CD14-positive monocyte (primary cell): ENCODE measurements at regions not wholly inside any gene's neighbourhood (a gene's known extent, or its start where the extent isn't known, plus 50 kb on each side); places are given as distances from the start of the nearest gene placed in this dataset.

Experiments used
- DNase-seq, 3 donors: peaks; one replicate each; pipeline ENCODE4 v3.0.0-alpha.2; 2011 to 2022
- H2AFZ ChIP-seq: 2 replicates; pipeline ENCODE4 v1.6.0; 2012; ENCODE audit warnings: mild to moderate bottlenecking, low read depth, low read length, inconsistent platforms; ENCODE audit not compliant: insufficient read depth, poor library complexity, severe bottlenecking
- H3K27ac ChIP-seq, 2 donors: 1 replicate in 1 of 2; 2 replicates in 1 of 2; pipeline ENCODE4 v1.5.1; 2012 to 2013; ENCODE audit warnings: low read length in 2 of 2, control low read depth in 1 of 2, inconsistent platforms in 1 of 2, low read depth in 1 of 2, mild to moderate bottlenecking in 1 of 2
- H3K27me3 ChIP-seq, 2 donors: one replicate each; pipeline versions ENCODE4 v1.6.0 to v1.6.1; 2011 to 2013; ENCODE audit warnings: low read length in 2 of 2; ENCODE audit not compliant: control insufficient read depth in 2 of 2, insufficient read depth in 2 of 2
- H3K36me3 ChIP-seq, 2 donors: replicated peaks in 1 of 2; 1 replicate in 1 of 2; 2 replicates in 1 of 2; pipeline versions ENCODE4 v1.5.1 to v1.6.1; 2012 to 2013; ENCODE audit warnings: low read length in 2 of 2, control low read depth in 1 of 2, inconsistent platforms in 1 of 2, mild to moderate bottlenecking in 1 of 2; ENCODE audit not compliant: insufficient read depth in 2 of 2, control insufficient read depth in 1 of 2
- H3K4me1 ChIP-seq, 2 donors: 1 replicate in 1 of 2; 2 replicates in 1 of 2; pipeline versions ENCODE4 v1.5.1 to v1.6.1; 2012 to 2013; ENCODE audit warnings: low read length in 2 of 2, control low read depth in 1 of 2, inconsistent platforms in 1 of 2, mild to moderate bottlenecking in 1 of 2, moderate library complexity in 1 of 2; ENCODE audit not compliant: insufficient read depth in 2 of 2, control insufficient read depth in 1 of 2
- H3K4me2 ChIP-seq: replicated peaks from 2 replicates; pipeline ENCODE3; 2012; ENCODE audit warnings: low read length, moderate library complexity, mild to moderate bottlenecking; ENCODE audit not compliant: poor library complexity, severe bottlenecking; ENCODE audit errors: extremely low read depth
- H3K4me3 ChIP-seq, 3 experiments: fragments of 200-600 bp in 1 of 3; sonication (generic) in 1 of 3; replicated peaks in 1 of 3; 1 replicate in 2 of 3; 2 replicates in 1 of 3; pipeline ENCODE4 v1.5.1; 2011 to 2013; ENCODE audit warnings: low read length in 3 of 3, mild to moderate bottlenecking in 3 of 3, control low read depth in 2 of 3, low read depth in 2 of 3, inconsistent platforms in 1 of 3, moderate library complexity in 1 of 3
- H3K79me2 ChIP-seq: 2 replicates; pipeline ENCODE4 v1.6.0; 2012; ENCODE audit warnings: mild to moderate bottlenecking, control low read depth, inconsistent platforms, low read length, moderate library complexity; ENCODE audit not compliant: insufficient read depth
- H3K9ac ChIP-seq: 2 replicates; pipeline ENCODE4 v1.6.0; 2017; ENCODE audit warnings: low read length, mild to moderate bottlenecking; ENCODE audit not compliant: insufficient read depth, poor library complexity, severe bottlenecking
- H3K9me3 ChIP-seq, 2 donors: replicated peaks in 1 of 2; 1 replicate in 1 of 2; 2 replicates in 1 of 2; pipeline versions ENCODE4 v1.5.1 to v1.6.1; 2012 to 2013; ENCODE audit warnings: low read length in 2 of 2, control low read depth in 1 of 2; ENCODE audit not compliant: control insufficient read depth in 1 of 2, insufficient read depth in 1 of 2
- H4K20me1 ChIP-seq: 2 replicates; pipeline ENCODE4 v1.6.0; 2012; ENCODE audit warnings: mild to moderate bottlenecking, low read length, control low read depth, moderate library complexity; ENCODE audit not compliant: insufficient read depth
- H3K27ac Mint-ChIP-seq, 7 donors: one replicate each; pipeline ENCODE4 v1.8.0; 2020; ENCODE audit warnings: mild to moderate bottlenecking in 7 of 7, mixed read lengths in 7 of 7, moderate library complexity in 6 of 7, inconsistent platforms in 2 of 7
- H3K27me3 Mint-ChIP-seq, 3 donors: one replicate each; pipeline ENCODE4 v1.8.0; 2021 to 2022; ENCODE audit warnings: low read depth in 3 of 3, mild to moderate bottlenecking in 3 of 3, mixed read lengths in 3 of 3, moderate library complexity in 3 of 3, inconsistent platforms in 1 of 3
- H3K36me3 Mint-ChIP-seq, 2 donors: one replicate each; pipeline ENCODE4 v1.8.0; 2020; ENCODE audit warnings: mixed read lengths in 2 of 2, inconsistent platforms in 1 of 2, mild to moderate bottlenecking in 1 of 2
- H3K4me1 Mint-ChIP-seq: one replicate; pipeline ENCODE4 v1.8.0; 2020; ENCODE audit warnings: mild to moderate bottlenecking, mixed read lengths
- H3K4me3 Mint-ChIP-seq, 2 donors: one replicate each; pipeline ENCODE4 v1.8.0; 2020; ENCODE audit warnings: mild to moderate bottlenecking in 2 of 2, mixed read lengths in 2 of 2, moderate library complexity in 1 of 2
- H3K9me3 Mint-ChIP-seq, 7 donors: one replicate each; pipeline ENCODE4 v1.8.0; 2020 to 2022; ENCODE audit warnings: mixed read lengths in 7 of 7, mild to moderate bottlenecking in 6 of 7, moderate library complexity in 6 of 7, inconsistent platforms in 2 of 7
- WGBS: methylation state at CpG from one replicate; pipeline ENCODE4 v1.1.5; 2013; ENCODE audit warnings: missing lambda C conversion rate; ENCODE audit not compliant: insufficient coverage; 5-methylcytosine and 5-hydroxymethylcytosine counted together
- intact Hi-C, 2 donors: fragments of 100-400 bp; cut with micrococcal nuclease; formaldehyde crosslinking; loops; one replicate each; pipeline versions ENCODE4 v1.15.0 to v1.15.1; 2023
- TF ChIP-seq, protein P1 (sequence below): fragments of 200-600 bp; IDR thresholded peaks from one replicate; pipeline ENCODE4 v1.8.0; 2022; ENCODE audit warnings: antibody characterized with exemption, mild to moderate bottlenecking

DNA sequence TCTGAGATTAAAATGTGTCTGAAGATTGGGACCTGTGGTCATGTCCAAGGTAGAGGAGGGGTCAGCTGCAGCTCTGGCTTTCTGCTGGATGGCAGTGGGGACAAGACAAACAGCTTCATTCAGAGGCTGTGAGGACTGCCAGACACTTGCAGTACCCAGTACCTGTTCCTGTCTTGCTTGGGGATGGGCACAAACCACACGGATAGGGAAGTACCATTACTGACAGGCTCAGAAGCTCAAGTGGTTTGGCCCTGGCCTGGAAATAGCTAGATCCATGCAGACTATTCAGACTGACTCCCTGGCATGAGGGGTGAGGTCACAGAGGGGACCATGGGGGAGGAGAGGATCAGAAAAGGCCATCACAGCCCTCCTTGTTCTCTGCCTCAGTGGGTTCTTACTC, 56.0 kb upstream of the COMTD1 start:
- peaks cover 6 to 17% (median 10%) of the 10 kb centered on the region in 7 donors for H3K9me3 Mint-ChIP-seq
- peaks cover 25 to 28% (median 25%) of the 10 kb centered on the region in 3 donors for H3K27me3 Mint-ChIP-seq
- intact Hi-C loops, result loop anchor here in 1 of 2 donors (10.0 kb wide), 1 partner anchor 103 kb away; no protein-coding TSS in a partner anchor

DNA sequence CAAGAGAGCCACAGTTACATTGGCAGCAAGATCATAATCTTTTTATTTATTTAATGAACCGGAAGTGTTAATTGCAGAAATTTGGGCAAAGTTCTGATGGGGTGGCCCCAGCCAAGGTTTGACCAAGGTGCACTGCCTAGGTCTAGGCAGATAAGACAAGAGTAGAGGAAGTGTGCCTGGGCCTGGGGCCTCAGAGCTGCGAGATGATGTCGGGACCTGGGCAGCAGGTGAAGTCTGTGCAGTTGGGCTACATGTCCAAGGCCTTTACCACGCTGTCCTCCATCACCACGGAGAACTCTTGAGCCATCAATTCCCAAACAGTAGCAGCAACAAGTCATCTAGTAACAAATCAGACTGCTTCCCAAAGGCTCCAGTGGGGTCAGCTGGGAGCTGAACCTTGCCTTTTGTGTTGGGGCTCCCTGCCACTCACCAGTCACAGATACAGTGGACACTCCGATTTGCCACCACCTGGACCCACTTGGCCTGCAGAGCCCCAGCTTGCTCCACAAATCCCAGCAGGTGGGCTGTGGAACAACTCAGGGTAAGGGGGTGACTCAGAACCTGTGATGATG, 52.5 kb upstream of the COMTD1 start:
- Histone ChIP-seq H3K9me3 (peaks cover 4 to 10% of the 10 kb centered on the region in 2 donors), H3K9ac (no peak overlapping the region), H3K4me2 (no peak overlapping the region), H3K4me1 (no peaks in the 10 kb centered on the region), H3K4me3 (no peak overlapping the region), H4K20me1 (no peaks in the 10 kb centered on the region), H3K27me3 (peaks cover 0 to 4% of the 10 kb centered on the region in 2 donors), H3K36me3 (no peaks in the 10 kb centered on the region), H3K79me2 (no peaks in the 10 kb centered on the region), H2AFZ (no peak overlapping the region), H3K27ac (no peak overlapping the region)
- Mint-ChIP-seq H3K36me3 (no peaks in the 10 kb centered on the region), H3K4me3 (no peak overlapping the region), H3K9me3 (peaks cover 6 to 17% (median 10%) of the 10 kb centered on the region in 7 donors), H3K27ac (no peak overlapping the region), H3K4me1 (peaks cover 9% of the 10 kb centered on the region), H3K27me3 (peaks cover 23 to 29% (median 26%) of the 10 kb centered on the region in 3 donors)
- intact Hi-C loops, result no loop called here
- no peak for DNase-seq
- TF ChIP-seq, protein P1, sequence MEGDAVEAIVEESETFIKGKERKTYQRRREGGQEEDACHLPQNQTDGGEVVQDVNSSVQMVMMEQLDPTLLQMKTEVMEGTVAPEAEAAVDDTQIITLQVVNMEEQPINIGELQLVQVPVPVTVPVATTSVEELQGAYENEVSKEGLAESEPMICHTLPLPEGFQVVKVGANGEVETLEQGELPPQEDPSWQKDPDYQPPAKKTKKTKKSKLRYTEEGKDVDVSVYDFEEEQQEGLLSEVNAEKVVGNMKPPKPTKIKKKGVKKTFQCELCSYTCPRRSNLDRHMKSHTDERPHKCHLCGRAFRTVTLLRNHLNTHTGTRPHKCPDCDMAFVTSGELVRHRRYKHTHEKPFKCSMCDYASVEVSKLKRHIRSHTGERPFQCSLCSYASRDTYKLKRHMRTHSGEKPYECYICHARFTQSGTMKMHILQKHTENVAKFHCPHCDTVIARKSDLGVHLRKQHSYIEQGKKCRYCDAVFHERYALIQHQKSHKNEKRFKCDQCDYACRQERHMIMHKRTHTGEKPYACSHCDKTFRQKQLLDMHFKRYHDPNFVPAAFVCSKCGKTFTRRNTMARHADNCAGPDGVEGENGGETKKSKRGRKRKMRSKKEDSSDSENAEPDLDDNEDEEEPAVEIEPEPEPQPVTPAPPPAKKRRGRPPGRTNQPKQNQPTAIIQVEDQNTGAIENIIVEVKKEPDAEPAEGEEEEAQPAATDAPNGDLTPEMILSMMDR, result no peak
- WGBS, result 100% methylated on average over 3 of the region's 6 CpGs

More for the DNA sequence above, 56.0 kb upstream of the COMTD1 start:
- TF ChIP-seq, protein P1, result no peak
- Mint-ChIP-seq H3K4me1 (peaks cover 9% of the 10 kb centered on the region), H3K4me3 (no peak overlapping the region), H3K36me3 (peaks cover 0 to 2% of the 10 kb centered on the region in 2 donors), H3K27ac (no peak overlapping the region)
- peaks cover 4 to 10% of the 10 kb centered on the region in 2 donors for H3K9me3 ChIP-seq
- no peak overlapping the region for H3K4me2 ChIP-seq
- H3K36me3 ChIP-seq, result no peaks in the 10 kb centered on the region
- H3K4me1 ChIP-seq, result peaks cover 13 to 15% of the 10 kb centered on the region in 2 donors
- no peak for DNase-seq
- 0% methylated on average over 1 of the region's 1 CpG for WGBS
- no peaks in the 10 kb centered on the region for H4K20me1 ChIP-seq
- H3K27ac ChIP-seq, result no peak overlapping the region
- no peaks in the 10 kb centered on the region for H3K79me2 ChIP-seq
- no peak overlapping the region for H3K4me3 ChIP-seq
- no peak overlapping the region for H2AFZ ChIP-seq
- no peak overlapping the region for H3K9ac ChIP-seq
- H3K27me3 ChIP-seq, result peaks cover 20 to 35% of the 10 kb centered on the region in 2 donors
